Hepatocyte (in vitro differentiated cells): ENCODE measurements at regions not wholly inside any gene's neighbourhood (a gene's known extent, or its start where the extent isn't known, plus 50 kb on each side); places are given as distances from the start of the nearest gene placed in this dataset.
"Not testable (repeated sequence)": the region's sequence is repeated elsewhere in the genome, so short reads cannot be mapped to it uniquely, and the experiment has no call there.

ENCODE experiments used
- DNase-seq: peaks from one replicate; pipeline ENCODE4 v3.0.0-alpha.2; 2016; ENCODE audit warnings: low spot score
- H2AFZ ChIP-seq: fragments of 200-600 bp; sonication (generic); 2 replicates; pipeline ENCODE4 v1.6.0; 2016; ENCODE audit warnings: antibody characterized with exemption, mild to moderate bottlenecking
- H3K27ac ChIP-seq: fragments of 200-600 bp; sonication (generic); 2 replicates; pipeline ENCODE4 v1.5.1; 2016; ENCODE audit warnings: mild to moderate bottlenecking
- H3K27me3 ChIP-seq: fragments of 200-600 bp; sonication (generic); 2 replicates; pipeline ENCODE4 v1.6.1; 2016
- H3K36me3 ChIP-seq: fragments of 200-600 bp; sonication (generic); replicated peaks from 2 replicates; pipeline ENCODE4 v1.5.1; 2016; ENCODE audit warnings: low read depth; ENCODE audit not compliant: insufficient read depth
- H3K4me1 ChIP-seq: fragments of 200-600 bp; sonication (generic); 2 replicates; pipeline ENCODE4 v1.5.1; 2016; ENCODE audit warnings: mild to moderate bottlenecking, moderate library complexity; ENCODE audit not compliant: insufficient read depth
- H3K4me2 ChIP-seq: fragments of 200-600 bp; sonication (generic); 2 replicates; pipeline ENCODE4 v1.6.0; 2016
- H3K4me3 ChIP-seq: fragments of 200-600 bp; sonication (generic); 2 replicates; pipeline ENCODE4 v1.5.1; 2016; ENCODE audit warnings: mild to moderate bottlenecking
- H3K79me2 ChIP-seq: fragments of 200-600 bp; sonication (generic); 2 replicates; pipeline ENCODE4 v1.6.0; 2017; ENCODE audit warnings: mild to moderate bottlenecking
- H3K9me2 ChIP-seq: fragments of 200-600 bp; sonication (generic); replicated peaks from 2 replicates; pipeline ENCODE4 v1.6.0; 2017; ENCODE audit warnings: mild to moderate bottlenecking; ENCODE audit not compliant: insufficient read depth
- H3K9me3 ChIP-seq: fragments of 200-600 bp; sonication (generic); 2 replicates; pipeline ENCODE4 v1.5.1; 2016; ENCODE audit warnings: low read depth, mild to moderate bottlenecking
- H4K20me1 ChIP-seq: fragments of 200-600 bp; sonication (generic); 2 replicates; pipeline ENCODE4 v1.6.0; 2016; ENCODE audit warnings: mild to moderate bottlenecking; ENCODE audit not compliant: insufficient read depth, poor library complexity, severe bottlenecking
- WGBS: methylation state at CpG from one replicate; pipeline ENCODE4 v1.1.6; 2016; ENCODE audit warnings: low lambda C conversion rate; ENCODE audit errors: missing lambda C conversion rate; 5-methylcytosine and 5-hydroxymethylcytosine counted together

GRCh38 chr7:56367914-56368313, 251.7 kb upstream of the NUPR2 start:
- not testable (repeated sequence) for H3K9me2 ChIP-seq, H4K20me1 ChIP-seq, H3K27ac ChIP-seq, H2AFZ ChIP-seq, H3K79me2 ChIP-seq, H3K4me2 ChIP-seq, H3K27me3 ChIP-seq, H3K36me3 ChIP-seq, DNase-seq, H3K9me3 ChIP-seq, H3K4me3 ChIP-seq, H3K4me1 ChIP-seq
- 97% methylated on average over 7 of the region's 19 CpGs for WGBS

GRCh38 chr7:56367411-56367810, 251.2 kb upstream of the NUPR2 start:
- not testable (repeated sequence) for H3K27ac ChIP-seq, H3K36me3 ChIP-seq, H3K27me3 ChIP-seq, H3K4me2 ChIP-seq, H3K9me2 ChIP-seq, H2AFZ ChIP-seq, H3K9me3 ChIP-seq, DNase-seq, H3K79me2 ChIP-seq, H4K20me1 ChIP-seq, H3K4me3 ChIP-seq, H3K4me1 ChIP-seq
- 91% methylated on average over 16 of the region's 24 CpGs for WGBS

- DNase-seq, H4K20me1 ChIP-seq, H3K4me2 ChIP-seq, H2AFZ ChIP-seq, H3K27me3 ChIP-seq, H3K36me3 ChIP-seq, H3K79me2 ChIP-seq, H3K4me1 ChIP-seq, H3K9me3 ChIP-seq, H3K27ac ChIP-seq, H3K4me3 ChIP-seq, H3K9me2 ChIP-seq: not testable (repeated sequence)
- 86% methylated on average over 18 of the region's 22 CpGs for WGBS
Measured at GRCh38 chr7:56366701-56367100, 250.5 kb upstream of the NUPR2 start.

- not testable (repeated sequence) for H3K27me3 ChIP-seq, H3K36me3 ChIP-seq, H3K4me2 ChIP-seq, H3K27ac ChIP-seq, DNase-seq, H3K4me3 ChIP-seq, H4K20me1 ChIP-seq, H3K4me1 ChIP-seq, H2AFZ ChIP-seq, H3K79me2 ChIP-seq, H3K9me3 ChIP-seq, H3K9me2 ChIP-seq
- 47% methylated on average over 3 of the region's 4 CpGs for WGBS
Measured at GRCh38 chr7:56352576-56352975, 236.4 kb upstream of the NUPR2 start.

- WGBS = 79% methylated on average over 8 of the region's 8 CpGs
- H3K4me2 ChIP-seq, H3K27ac ChIP-seq, H3K9me2 ChIP-seq, H3K4me1 ChIP-seq, H2AFZ ChIP-seq, H4K20me1 ChIP-seq, H3K27me3 ChIP-seq, DNase-seq, H3K79me2 ChIP-seq, H3K4me3 ChIP-seq, H3K36me3 ChIP-seq, H3K9me3 ChIP-seq: not testable (repeated sequence)
Measured at GRCh38 chr7:56351181-56351580, 235.0 kb upstream of the NUPR2 start.

- DNase-seq, H3K9me2 ChIP-seq, H3K4me1 ChIP-seq: not testable (repeated sequence)
Measured at GRCh38 chr7:56348311-56348710, 232.1 kb upstream of the NUPR2 start.

GRCh38 chr7:56328327-56328726, 212.1 kb upstream of the NUPR2 start:
- H3K27ac ChIP-seq, H3K9me2 ChIP-seq, H3K4me1 ChIP-seq, H3K27me3 ChIP-seq, H3K36me3 ChIP-seq, H4K20me1 ChIP-seq, H3K9me3 ChIP-seq, H3K79me2 ChIP-seq, H2AFZ ChIP-seq, H3K4me3 ChIP-seq, DNase-seq, H3K4me2 ChIP-seq: not testable (repeated sequence)
- WGBS = 83% methylated on average over 9 of the region's 9 CpGs

More at GRCh38 chr7:56348311-56348710, 232.1 kb upstream of the NUPR2 start:
- H3K79me2 ChIP-seq, H3K36me3 ChIP-seq, H3K9me3 ChIP-seq, H3K27me3 ChIP-seq, H3K4me3 ChIP-seq, H3K27ac ChIP-seq, H3K4me2 ChIP-seq, H4K20me1 ChIP-seq, H2AFZ ChIP-seq: not testable (repeated sequence)
- WGBS = 81% methylated on average over 7 of the region's 7 CpGs
